SK-N-SH (cell line): ENCODE measurements at regions not wholly inside any gene's neighbourhood (a gene's known extent, or its start where the extent isn't known, plus 50 kb on each side); places are given as distances from the start of the nearest gene placed in this dataset.

ENCODE experiments used
- CTCF ChIA-PET: fragments of 300-600, 350-600 bp; formaldehyde crosslinking; extraction: SDS; loops from one replicate; lab custom pipeline; 2021; lab: Yijun Ruan, JAX
- POLR2A ChIA-PET: fragments of 350-600 bp; sonication (Branson Sonifier 250); formaldehyde crosslinking; extraction: SDS; loops from one replicate; lab custom pipeline; 2020; ENCODE audit warnings: antibody characterized with exemption, inconsistent platforms; lab: Yijun Ruan, JAX
- DNase-seq: peaks from one replicate; pipeline ENCODE4 v3.0.0; 2012
- H2AFZ ChIP-seq: fragments of 200-600 bp; sonication (generic); 2 replicates; pipeline ENCODE4 v1.8.1; 2016; ENCODE audit warnings: antibody characterized with exemption, mild to moderate bottlenecking, low read depth
- H3F3A ChIP-seq: fragments of 200-600 bp; sonication (generic); replicated peaks from 2 replicates; pipeline ENCODE3; 2016; ENCODE audit warnings: antibody characterized with exemption, mild to moderate bottlenecking; ENCODE audit not compliant: insufficient read depth
- H3K27ac ChIP-seq, 2 experiments: fragments of 200-500 bp in 1 of 2; fragments of 200-600 bp in 1 of 2; sonication (Bioruptor generic) in 1 of 2; sonication (generic), shearing (Covaris generic) in 1 of 2; 2 replicates each; pipeline versions ENCODE4 v1.5.1 to v1.6.1; 2014 to 2016; ENCODE audit warnings: low read depth in 2 of 2, inconsistent platforms in 1 of 2, low read length in 1 of 2, mild to moderate bottlenecking in 1 of 2, mixed read lengths in 1 of 2
- H3K27me3 ChIP-seq: fragments of 200-600 bp; sonication (generic), shearing (Covaris generic); 2 replicates; pipeline ENCODE4 v1.6.1; 2016; ENCODE audit warnings: mixed run types; ENCODE audit not compliant: insufficient read depth
- H3K36me3 ChIP-seq, 2 experiments: fragments of 200-500 bp in 1 of 2; fragments of 200-600 bp in 1 of 2; sonication (Bioruptor generic) in 1 of 2; sonication (generic) in 1 of 2; replicated peaks in 1 of 2; 2 replicates each; pipeline versions ENCODE3 to v1.5.1; 2014 to 2016; ENCODE audit warnings: low read length in 1 of 2, mild to moderate bottlenecking in 1 of 2; ENCODE audit not compliant: insufficient read depth in 2 of 2, control insufficient read depth in 1 of 2
- H3K4me1 ChIP-seq, 2 experiments: fragments of 200-500 bp in 1 of 2; fragments of 200-600 bp in 1 of 2; sonication (Bioruptor generic) in 1 of 2; sonication (generic), shearing (Covaris generic) in 1 of 2; 2 replicates each; pipeline versions ENCODE4 v1.5.1 to v1.6.1; 2014 to 2016; ENCODE audit warnings: low read depth in 1 of 2, low read length in 1 of 2, mixed run types in 1 of 2; ENCODE audit not compliant: insufficient read depth in 2 of 2, control insufficient read depth in 1 of 2
- H3K4me2 ChIP-seq: fragments of 200-600 bp; sonication (generic), shearing (Covaris generic); 2 replicates; pipeline ENCODE4 v1.6.1; 2017; ENCODE audit warnings: mixed run types
- H3K4me3 ChIP-seq, 2 experiments: fragments of 200-500 bp in 1 of 2; fragments of 200-600 bp in 1 of 2; sonication (Bioruptor generic) in 1 of 2; sonication (generic), shearing (Covaris generic) in 1 of 2; 2 replicates each; pipeline versions ENCODE4 v1.5.1 to v1.8.1; 2014 to 2016; ENCODE audit warnings: low read depth in 2 of 2, inconsistent platforms in 1 of 2, low read length in 1 of 2, mild to moderate bottlenecking in 1 of 2, mixed read lengths in 1 of 2, moderate library complexity in 1 of 2
- H3K79me2 ChIP-seq: fragments of 200-600 bp; sonication (generic); 2 replicates; pipeline ENCODE4 v1.8.1; 2017; ENCODE audit warnings: mild to moderate bottlenecking; ENCODE audit not compliant: insufficient read depth
- H3K9ac ChIP-seq: fragments of 200-600 bp; sonication (generic); 2 replicates; pipeline ENCODE4 v1.6.1; 2017; ENCODE audit warnings: mixed run types
- H3K9me2 ChIP-seq: fragments of 200-600 bp; sonication (generic); 2 replicates; pipeline ENCODE4 v1.6.1; 2017; ENCODE audit warnings: mixed run types
- H3K9me3 ChIP-seq: fragments of 200-600 bp; sonication (generic); 2 replicates; pipeline ENCODE4 v1.6.1; 2017; ENCODE audit warnings: mixed run types, mild to moderate bottlenecking, moderate library complexity
- H4K20me1 ChIP-seq: fragments of 200-600 bp; sonication (generic); 2 replicates; pipeline ENCODE4 v1.6.1; 2017; ENCODE audit warnings: mild to moderate bottlenecking, mixed run types; ENCODE audit not compliant: insufficient read depth
- EP300 ChIP-seq, 2 experiments: IDR thresholded peaks; 2 replicates each; pipeline versions ENCODE4 v1.4.0 to v1.6.1; 2012; ENCODE audit warnings: borderline replicate concordance in 1 of 2, low read depth in 1 of 2, low read length in 1 of 2
- EZH2phosphoT487 ChIP-seq: fragments of 200-600 bp; sonication (generic); IDR thresholded peaks from 2 replicates; pipeline ENCODE4 v1.6.1; 2017; ENCODE audit warnings: low read depth, mixed run types, mild to moderate bottlenecking, antibody characterized with exemption, moderate library complexity, borderline replicate concordance
- FOSL2 ChIP-seq: IDR thresholded peaks from 2 replicates; pipeline ENCODE4 v1.4.0; 2012; ENCODE audit warnings: low read depth, mild to moderate bottlenecking, moderate library complexity, borderline replicate concordance
- FOXM1 ChIP-seq: IDR thresholded peaks from 2 replicates; pipeline ENCODE4 v1.4.0; 2012; ENCODE audit warnings: low read depth, mild to moderate bottlenecking
- GABPA ChIP-seq: IDR thresholded peaks from 2 replicates; pipeline ENCODE4 v1.4.0; 2012; ENCODE audit warnings: low read depth, mild to moderate bottlenecking
- JUND ChIP-seq: IDR thresholded peaks from 2 replicates; pipeline ENCODE4 v1.4.0; 2012
- MXI1 ChIP-seq: IDR thresholded peaks from 2 replicates; pipeline ENCODE4 v1.6.1; 2012; ENCODE audit warnings: mild to moderate bottlenecking, low read depth, low read length, improper control_type of control experiment
- NFIC ChIP-seq: IDR thresholded peaks from 2 replicates; pipeline ENCODE4 v1.4.0; 2012; ENCODE audit warnings: borderline replicate concordance
- PBX3 ChIP-seq: IDR thresholded peaks from 2 replicates; pipeline ENCODE4; 2012
- TAF1 ChIP-seq: IDR thresholded peaks from 2 replicates; pipeline ENCODE4 v1.6.1; 2012; ENCODE audit warnings: low read depth, mild to moderate bottlenecking, low read length, moderate library complexity, borderline replicate concordance
- TCF12 ChIP-seq: IDR thresholded peaks from 2 replicates; pipeline ENCODE4 v1.4.0; 2012
- TEAD4 ChIP-seq: IDR thresholded peaks from 2 replicates; pipeline ENCODE4 v1.4.0; 2012; ENCODE audit warnings: mild to moderate bottlenecking, borderline replicate concordance; ENCODE audit not compliant: insufficient read depth
- WGBS: methylation state at CpG from one replicate; pipeline ENCODE4 v1.1.6; 2017; ENCODE audit warnings: low lambda C conversion rate; 5-methylcytosine and 5-hydroxymethylcytosine counted together
- TF ChIP-seq, protein P1 (sequence below): fragments of 150-350 bp; IDR thresholded peaks from 2 replicates; pipeline ENCODE4 v1.6.1; 2017; ENCODE audit warnings: antibody characterized with exemption, low read length, low read depth, borderline replicate concordance
- TF ChIP-seq, protein P2 (sequence below): IDR thresholded peaks from 2 replicates; pipeline ENCODE4 v1.4.0; 2012; ENCODE audit warnings: low read depth
- TF ChIP-seq, protein P3 (sequence below): IDR thresholded peaks from 2 replicates; pipeline ENCODE4 v1.6.1; 2012; ENCODE audit warnings: mild to moderate bottlenecking, low read depth, low read length, moderate library complexity

DNA sequence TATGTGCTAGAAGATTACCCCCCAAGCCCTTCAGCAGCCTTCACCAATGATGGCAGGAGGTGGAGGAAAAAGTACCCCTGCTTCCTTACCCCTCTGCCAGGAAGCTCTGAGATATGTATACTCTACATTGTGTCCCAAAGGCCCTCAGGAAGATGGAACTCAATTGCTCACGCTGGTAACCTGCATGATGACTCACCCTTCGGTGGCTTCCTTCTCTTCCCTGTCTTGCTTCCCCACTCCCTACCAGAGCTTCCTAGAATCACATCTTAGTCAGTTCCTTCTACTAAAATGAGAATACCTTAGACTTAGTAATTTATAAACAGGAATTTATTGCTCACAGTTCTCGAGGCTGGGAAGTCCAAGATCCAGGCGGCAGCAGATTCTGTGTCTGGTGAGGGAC is 405.6 kb downstream of the TYW1 start:
- no peaks in the 10 kb centered on the region for H3K9me2 ChIP-seq
- H3K9ac ChIP-seq = no peak overlapping the region
- H3K27ac ChIP-seq = no peak overlapping the region
- H3K36me3 ChIP-seq = no peaks in the 10 kb centered on the region
- no peaks in the 10 kb centered on the region for H3K27me3 ChIP-seq
- no peak for DNase-seq
- H3F3A ChIP-seq = no peaks in the 10 kb centered on the region
- no peak overlapping the region for H3K4me2 ChIP-seq
- H3K79me2 ChIP-seq = no peaks in the 10 kb centered on the region
- no peaks in the 10 kb centered on the region for H3K9me3 ChIP-seq
- H4K20me1 ChIP-seq = no peaks in the 10 kb centered on the region
- ChIA-PET POLR2A (no interaction called here), CTCF (interaction anchor here (0.9 to 2.8 kb wide), 3 partner anchors 24 to 82 kb away, joined by 3 to 13 read pairs (median 4); no protein-coding TSS in a partner anchor)
- WGBS = 34% methylated on average over 4 of the region's 4 CpGs
- TF ChIP-seq TEAD4 (no peak), GABPA (no peak), NFIC (no peak), FOXM1 (no peak), TCF12 (no peak), MXI1 (no peak), JUND (no peak)
- TF ChIP-seq, protein P1, sequence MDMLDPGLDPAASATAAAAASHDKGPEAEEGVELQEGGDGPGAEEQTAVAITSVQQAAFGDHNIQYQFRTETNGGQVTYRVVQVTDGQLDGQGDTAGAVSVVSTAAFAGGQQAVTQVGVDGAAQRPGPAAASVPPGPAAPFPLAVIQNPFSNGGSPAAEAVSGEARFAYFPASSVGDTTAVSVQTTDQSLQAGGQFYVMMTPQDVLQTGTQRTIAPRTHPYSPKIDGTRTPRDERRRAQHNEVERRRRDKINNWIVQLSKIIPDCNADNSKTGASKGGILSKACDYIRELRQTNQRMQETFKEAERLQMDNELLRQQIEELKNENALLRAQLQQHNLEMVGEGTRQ = no peak
- TF ChIP-seq, protein P2, sequence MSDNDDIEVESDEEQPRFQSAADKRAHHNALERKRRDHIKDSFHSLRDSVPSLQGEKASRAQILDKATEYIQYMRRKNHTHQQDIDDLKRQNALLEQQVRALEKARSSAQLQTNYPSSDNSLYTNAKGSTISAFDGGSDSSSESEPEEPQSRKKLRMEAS = no peak
- TF ChIP-seq, protein P3, sequence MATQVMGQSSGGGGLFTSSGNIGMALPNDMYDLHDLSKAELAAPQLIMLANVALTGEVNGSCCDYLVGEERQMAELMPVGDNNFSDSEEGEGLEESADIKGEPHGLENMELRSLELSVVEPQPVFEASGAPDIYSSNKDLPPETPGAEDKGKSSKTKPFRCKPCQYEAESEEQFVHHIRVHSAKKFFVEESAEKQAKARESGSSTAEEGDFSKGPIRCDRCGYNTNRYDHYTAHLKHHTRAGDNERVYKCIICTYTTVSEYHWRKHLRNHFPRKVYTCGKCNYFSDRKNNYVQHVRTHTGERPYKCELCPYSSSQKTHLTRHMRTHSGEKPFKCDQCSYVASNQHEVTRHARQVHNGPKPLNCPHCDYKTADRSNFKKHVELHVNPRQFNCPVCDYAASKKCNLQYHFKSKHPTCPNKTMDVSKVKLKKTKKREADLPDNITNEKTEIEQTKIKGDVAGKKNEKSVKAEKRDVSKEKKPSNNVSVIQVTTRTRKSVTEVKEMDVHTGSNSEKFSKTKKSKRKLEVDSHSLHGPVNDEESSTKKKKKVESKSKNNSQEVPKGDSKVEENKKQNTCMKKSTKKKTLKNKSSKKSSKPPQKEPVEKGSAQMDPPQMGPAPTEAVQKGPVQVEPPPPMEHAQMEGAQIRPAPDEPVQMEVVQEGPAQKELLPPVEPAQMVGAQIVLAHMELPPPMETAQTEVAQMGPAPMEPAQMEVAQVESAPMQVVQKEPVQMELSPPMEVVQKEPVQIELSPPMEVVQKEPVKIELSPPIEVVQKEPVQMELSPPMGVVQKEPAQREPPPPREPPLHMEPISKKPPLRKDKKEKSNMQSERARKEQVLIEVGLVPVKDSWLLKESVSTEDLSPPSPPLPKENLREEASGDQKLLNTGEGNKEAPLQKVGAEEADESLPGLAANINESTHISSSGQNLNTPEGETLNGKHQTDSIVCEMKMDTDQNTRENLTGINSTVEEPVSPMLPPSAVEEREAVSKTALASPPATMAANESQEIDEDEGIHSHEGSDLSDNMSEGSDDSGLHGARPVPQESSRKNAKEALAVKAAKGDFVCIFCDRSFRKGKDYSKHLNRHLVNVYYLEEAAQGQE = no peak
- peaks cover 0 to 4% of the 10 kb centered on the region in 2 experiments; a peak in 1 of 4 replicates for H3K4me1 ChIP-seq
- no peak overlapping the region for H3K4me3 ChIP-seq
- no peak overlapping the region for H2AFZ ChIP-seq

GRCh38 chr7:67406976-67407375 is 410.3 kb downstream of the TYW1 start:
- Histone ChIP-seq H2AFZ (no peak overlapping the region), H3K79me2 (no peaks in the 10 kb centered on the region), H3K9me3 (no peaks in the 10 kb centered on the region), H3K27ac (no peak overlapping the region), H4K20me1 (no peaks in the 10 kb centered on the region), H3K27me3 (no peaks in the 10 kb centered on the region), H3K4me2 (no peak overlapping the region), H3F3A (no peaks in the 10 kb centered on the region), H3K36me3 (no peaks in the 10 kb centered on the region), H3K9ac (no peak overlapping the region), H3K4me1 (no peaks in the 10 kb centered on the region)
- POLR2A ChIA-PET = no interaction called here
- CTCF ChIA-PET = no interaction called here
- WGBS = 7% methylated on average over 1 of the region's 1 CpG
- TF ChIP-seq TAF1 (no peak), EZH2phosphoT487 (no peak), PBX3 (no peak), FOXM1 (no peak), FOSL2 (no peak), EP300 (IDR thresholded peaks at IDR 0.05; ENCODE audit: borderline replicate concordance in 1 of 2, low read depth in 1 of 2, low read length in 1 of 2) (no peak)
- TF ChIP-seq, all 33 proteins: peak for 0
- DNase-seq = no peak
- Histone ChIP-seq H3K4me3 (no peak overlapping the region), H3K9me2 (no peaks in the 10 kb centered on the region)
